GM19025 (cell line): ENCODE measurements at regions not wholly inside any gene's neighbourhood (a gene's known extent, or its start where the extent isn't known, plus 50 kb on each side); places are given as distances from the start of the nearest gene placed in this dataset.
"Not testable (repeated sequence)": the region's sequence is repeated elsewhere in the genome, so short reads cannot be mapped to it uniquely, and the experiment has no call there.

Experiments
- ATAC-seq: cut with Tn5 transposase; IDR thresholded peaks from one replicate; pipeline ENCODE4 v1.9.1; 2021; ENCODE audit warnings: mild to moderate bottlenecking, low read depth, moderate library complexity; ENCODE audit not compliant: unreplicated experiment

GRCh38 chr4:187604984-187605383 lies 390.6 kb upstream of the ZFP42 start:
- no peak for ATAC-seq

GRCh38 chr4:187606581-187606980 lies 389.0 kb upstream of the ZFP42 start:
- no peak for ATAC-seq

DNA sequence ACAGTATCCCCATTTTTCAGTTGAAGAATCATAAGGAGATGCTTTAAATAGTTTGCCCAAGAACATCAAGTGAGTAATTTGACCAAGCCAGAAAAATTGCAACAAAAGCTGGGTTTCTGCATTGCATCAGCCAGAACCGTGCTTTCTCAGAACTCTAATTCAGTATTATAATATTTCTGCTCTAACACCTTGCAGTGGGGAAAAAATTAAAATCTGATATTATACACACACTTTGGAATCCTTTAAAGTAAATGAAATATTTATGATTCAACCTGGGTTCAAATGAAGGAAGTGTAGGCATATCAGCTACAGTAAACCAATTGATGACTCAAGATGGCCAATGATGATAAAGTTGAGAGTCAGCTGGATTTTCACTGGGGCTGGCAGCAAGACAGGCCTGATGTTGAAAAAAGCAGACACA lies 387.6 kb upstream of the ZFP42 start:
- ATAC-seq = no peak

GRCh38 chr4:187612301-187612700 lies 383.3 kb upstream of the ZFP42 start:
- ATAC-seq = no peak

DNA sequence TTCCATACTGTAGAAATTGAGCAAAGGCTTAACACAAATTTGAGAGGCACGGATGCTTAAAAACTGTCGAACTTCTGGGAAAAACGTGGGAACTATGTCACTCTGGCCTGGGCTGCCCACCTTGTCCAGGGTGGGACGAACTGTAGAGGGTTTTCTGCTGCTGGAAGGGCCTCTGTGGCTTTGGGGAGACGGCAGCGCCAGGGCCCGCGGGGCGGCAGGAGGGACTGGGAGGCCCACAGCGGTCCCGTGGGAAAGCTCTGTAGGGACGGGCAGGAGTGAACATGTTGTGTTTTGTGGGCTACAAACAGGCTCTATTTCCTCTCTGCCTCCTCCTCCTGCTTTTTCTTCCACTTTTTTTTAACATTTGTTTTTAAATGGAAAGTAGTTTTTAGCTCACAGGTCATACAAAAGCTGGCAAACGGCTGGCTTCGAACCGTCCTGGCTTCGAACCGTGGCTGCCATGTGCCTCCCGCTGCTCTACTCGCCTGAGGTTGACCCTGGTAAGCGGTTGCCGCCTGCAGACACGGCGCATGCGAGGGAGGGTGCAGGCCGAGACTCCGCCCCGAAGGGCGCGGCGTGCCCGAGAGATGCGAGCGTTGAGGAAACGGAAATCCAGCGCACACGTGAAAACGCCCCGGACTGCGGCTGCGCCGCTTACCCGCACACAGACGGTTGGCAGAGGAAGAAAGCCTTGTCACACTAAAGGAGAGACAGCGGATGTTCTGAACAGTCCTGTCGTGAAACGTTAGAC lies 382.3 kb upstream of the ZFP42 start:
- no peak for ATAC-seq

GRCh38 chr4:187615972-187616371 lies 379.6 kb upstream of the ZFP42 start:
- no peak for ATAC-seq

- no peak for ATAC-seq
Observed at GRCh38 chr4:187617113-187617512, 378.5 kb upstream of the ZFP42 start.

- no peak for ATAC-seq
Observed at GRCh38 chr4:187618701-187619281, 376.8 kb upstream of the ZFP42 start.

- ATAC-seq = no peak
Observed at GRCh38 chr4:187619319-187619718, 376.3 kb upstream of the ZFP42 start.

DNA sequence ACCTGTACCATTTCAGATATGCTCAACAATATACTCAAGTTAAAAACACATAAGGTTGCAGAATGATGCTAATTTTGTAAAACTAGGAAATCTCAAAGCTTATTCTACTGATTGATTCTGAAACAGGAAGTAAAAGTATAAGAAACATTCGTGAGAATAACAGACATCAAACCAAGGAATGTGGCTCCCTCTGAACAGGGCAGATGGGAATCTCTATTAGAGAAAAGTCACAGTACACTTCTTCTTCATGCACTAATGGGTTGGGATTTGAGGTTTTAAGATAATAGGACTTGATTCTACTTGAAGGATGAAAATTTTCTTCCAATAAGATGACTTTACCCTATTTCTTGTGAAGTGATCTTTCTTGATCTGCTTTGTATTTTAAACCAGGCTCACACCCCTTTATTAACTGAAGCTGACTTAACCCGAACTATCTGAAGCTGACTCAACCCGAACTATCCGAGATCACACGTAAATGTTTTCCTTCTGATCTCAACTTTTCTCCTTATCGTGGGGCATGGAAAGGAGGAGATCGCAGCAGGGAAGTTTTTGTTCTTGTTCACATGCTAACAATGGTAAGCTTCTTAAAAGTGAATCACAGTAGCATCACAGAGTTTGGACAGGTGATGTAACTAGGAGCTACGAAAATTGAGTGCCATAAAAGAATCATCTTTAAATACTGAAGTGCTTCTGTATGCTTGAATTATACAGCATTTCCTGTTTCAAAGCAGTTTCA lies 363.1 kb upstream of the ZFP42 start:
- ATAC-seq = no peak

DNA sequence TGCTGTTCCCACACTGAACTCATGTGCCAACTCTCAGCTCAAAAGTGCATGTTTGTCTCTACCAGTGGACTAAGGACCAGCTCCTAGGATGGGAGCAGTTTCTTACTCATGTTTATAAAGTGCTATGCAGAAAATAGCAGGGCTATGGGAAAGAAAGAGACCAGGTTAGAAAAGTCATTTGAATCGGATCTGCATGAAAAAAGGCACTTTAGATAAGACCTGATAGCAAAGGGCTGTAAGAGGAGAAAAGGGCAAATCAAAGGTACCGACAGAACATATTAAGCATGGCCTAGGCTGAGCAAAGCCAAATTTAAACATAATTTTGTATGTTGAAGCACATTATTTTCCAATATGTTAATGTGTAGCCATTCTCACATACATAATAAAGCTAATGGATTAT lies 362.3 kb upstream of the ZFP42 start:
- no peak for ATAC-seq

GRCh38 chr4:187656959-187657358 lies 338.6 kb upstream of the ZFP42 start:
- ATAC-seq = no peak

- ATAC-seq = no peak
Observed at GRCh38 chr4:187663076-187663475, 332.5 kb upstream of the ZFP42 start.

DNA sequence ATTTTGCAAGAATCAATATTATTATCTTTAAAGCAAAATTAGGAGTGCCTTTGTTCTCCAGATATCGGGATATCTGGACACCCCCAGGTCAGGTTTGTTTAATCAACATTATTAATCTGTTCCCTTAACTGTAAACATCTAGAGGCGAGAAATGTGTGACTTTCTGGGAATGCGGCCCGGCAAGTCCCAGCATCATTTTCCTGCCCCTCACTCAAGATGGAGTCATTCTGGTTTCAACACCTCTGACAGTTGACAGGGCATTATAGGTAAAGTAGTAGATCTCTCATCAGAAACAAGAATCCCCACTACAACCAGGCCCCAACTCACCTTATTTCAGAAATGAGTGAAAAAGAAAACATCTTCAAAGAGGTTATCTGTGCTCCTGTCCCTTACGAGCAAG lies 331.6 kb upstream of the ZFP42 start:
- ATAC-seq = no peak

DNA sequence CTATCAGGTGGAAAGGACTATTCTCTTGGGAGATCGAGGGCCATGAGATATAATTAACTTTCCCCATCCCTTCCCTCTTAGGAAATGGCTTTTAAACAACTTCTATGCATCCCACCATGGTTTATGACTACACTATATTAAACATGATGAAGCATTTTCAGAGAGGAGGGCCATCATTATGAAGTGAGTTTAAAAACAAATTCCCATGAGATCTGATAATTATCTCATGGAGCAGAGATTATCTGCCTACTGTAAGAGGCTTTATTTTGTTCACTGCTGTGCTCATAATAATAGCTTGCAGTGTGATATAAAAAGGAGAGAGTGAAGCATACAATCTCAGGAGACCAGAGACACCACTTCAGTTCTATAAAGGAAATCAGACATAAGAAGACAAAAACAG lies 330.5 kb upstream of the ZFP42 start:
- ATAC-seq = no peak

DNA sequence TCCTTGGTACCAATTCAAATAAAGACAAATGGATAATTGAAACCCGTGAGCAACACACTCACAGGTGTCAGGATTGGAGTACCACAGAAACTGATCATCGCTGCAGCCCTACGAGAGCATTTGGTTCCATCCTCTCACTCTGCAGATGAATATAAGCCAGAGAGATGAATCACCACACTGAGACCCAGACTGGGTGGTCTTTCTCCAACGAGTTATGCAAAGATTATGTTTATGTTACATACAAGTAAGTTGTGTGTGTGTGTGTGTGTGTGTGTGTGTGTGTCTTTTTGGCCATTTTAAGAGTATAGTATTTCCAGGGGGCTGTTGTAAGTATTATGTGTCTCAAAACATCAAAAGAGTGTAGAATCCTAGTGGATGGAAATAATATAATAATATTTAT lies 329.5 kb upstream of the ZFP42 start:
- no peak for ATAC-seq

DNA sequence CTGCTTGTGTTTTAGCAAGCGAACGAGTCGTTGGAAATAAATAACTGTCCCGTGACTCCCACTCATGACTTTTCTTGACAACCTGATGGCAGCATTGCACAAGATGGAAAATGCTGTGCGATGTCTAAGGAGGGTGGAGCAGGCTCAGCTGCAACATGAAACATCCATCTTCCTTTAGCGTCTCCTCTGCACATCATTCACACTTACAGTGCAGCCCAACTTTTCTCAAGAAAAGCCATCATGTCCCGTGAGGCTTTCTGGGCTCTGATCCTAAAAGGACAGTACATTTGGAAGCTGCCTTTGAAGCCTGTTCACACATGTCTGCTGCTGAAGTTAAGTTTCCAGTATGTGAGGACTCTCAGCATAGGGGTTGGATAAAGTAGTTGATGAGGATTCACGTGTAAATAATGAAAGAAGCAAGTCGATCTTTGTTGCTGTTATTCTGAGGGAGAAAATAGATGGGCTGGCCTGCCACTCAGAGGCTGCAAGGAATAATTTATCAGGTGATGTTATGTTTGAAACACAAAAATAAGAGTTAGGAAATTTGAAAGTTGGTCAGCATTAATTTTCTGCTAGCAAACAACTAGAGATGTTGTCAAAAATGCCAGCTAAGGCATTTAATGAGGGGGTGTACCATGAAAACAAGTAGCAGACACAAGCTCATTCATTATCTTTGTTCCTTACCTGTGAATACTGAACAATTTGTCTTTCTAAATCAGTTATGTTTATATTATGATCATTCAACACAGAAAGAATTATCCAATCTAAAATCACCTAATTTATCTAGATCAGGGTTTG lies 328.7 kb upstream of the ZFP42 start:
- no peak for ATAC-seq

DNA sequence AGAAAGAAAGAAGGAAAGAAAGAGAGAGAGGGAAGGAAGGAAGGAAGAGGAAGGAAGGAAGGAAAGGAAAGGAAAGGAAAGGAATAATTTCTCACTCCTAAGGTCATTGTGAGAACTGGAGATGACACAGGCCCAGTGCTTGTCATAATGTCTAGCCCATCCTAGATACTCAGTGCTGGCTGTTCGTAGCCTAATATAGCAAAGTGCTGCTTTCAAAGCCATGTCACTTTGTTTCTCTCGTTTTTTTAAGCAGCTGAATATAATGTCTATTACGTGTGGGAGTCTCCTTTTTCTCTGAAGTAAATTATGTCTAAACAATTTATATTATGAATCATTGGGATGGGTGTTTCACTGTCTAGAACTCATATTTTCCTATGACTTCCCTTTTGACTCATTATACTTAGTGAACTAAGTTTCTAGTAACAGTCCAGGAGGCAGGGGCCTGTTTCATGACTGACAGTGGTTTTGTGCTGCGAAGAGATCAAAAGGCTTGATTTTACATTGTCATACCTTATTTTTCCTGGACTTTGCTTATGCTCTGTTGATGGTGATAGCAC lies 327.0 kb upstream of the ZFP42 start:
- ATAC-seq = no peak

- not testable (repeated sequence) for ATAC-seq
Observed at GRCh38 chr4:187671521-187671920, 324.1 kb upstream of the ZFP42 start.

DNA sequence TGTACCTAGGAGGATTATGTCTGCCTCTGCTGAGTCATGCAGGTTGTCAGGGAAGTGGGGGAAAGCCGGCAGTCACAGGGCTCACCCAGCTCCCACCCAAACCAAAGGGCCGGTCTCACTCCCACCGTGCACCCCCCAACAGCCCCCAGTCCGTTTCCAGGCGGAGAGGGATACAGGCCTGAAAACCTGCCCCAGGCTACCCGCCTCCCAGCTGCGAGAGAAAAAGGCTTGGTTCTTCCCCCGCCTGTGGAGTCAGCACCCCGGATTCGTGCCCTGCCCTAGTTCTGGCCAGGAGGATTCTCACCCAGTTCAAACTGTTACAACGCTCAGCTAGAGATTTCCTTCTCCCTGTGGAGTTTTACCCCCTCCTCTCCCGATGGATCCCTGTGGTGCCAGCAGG lies 323.6 kb upstream of the ZFP42 start:
- ATAC-seq = not testable (repeated sequence)

DNA sequence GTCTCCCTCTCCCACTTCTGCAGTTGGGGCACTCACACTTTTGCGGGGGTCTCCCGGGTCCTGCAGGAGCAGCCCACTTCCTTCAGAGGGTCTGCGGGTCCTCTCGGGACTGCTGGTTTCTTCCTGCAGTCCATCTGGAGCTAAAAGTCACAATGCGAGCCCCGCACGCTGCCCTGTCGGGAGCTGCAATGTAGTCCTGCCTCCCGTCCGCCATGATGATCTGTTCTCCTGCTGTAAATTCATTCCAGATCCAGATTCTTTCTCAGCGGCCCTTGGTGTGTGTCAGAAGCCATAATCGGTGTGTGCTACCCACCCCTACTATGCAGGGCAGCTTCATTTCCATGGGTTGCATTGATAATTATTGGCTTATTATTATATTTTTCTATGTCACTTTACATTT lies 323.0 kb upstream of the ZFP42 start:
- ATAC-seq = not testable (repeated sequence)
